GM12878 (cell line): ENCODE measurements at regions not wholly inside any gene's neighbourhood (a gene's known extent, or its start where the extent isn't known, plus 50 kb on each side); places are given as distances from the start of the nearest gene placed in this dataset.

Experiments used
- ATAC-seq: fragments of 200-7000 bp; cut with Tn5 transposase; 3 replicates; pipeline ENCODE4 v1.9.1; 2020; ENCODE audit warnings: mild to moderate bottlenecking, moderate library complexity
- BruUV-seq: library from RNA; stranded (reverse); fragments of 400-500 nt; replicated peaks from 2 replicates; lab custom pipeline; 2021; lab: Mats Ljungman, UMichigan
- CTCF ChIA-PET: fragments of 300-600 bp; sonication (Branson Sonifier 250); formaldehyde crosslinking; extraction: SDS; loops from one replicate; lab custom pipeline; 2021; ENCODE audit warnings: inconsistent platforms; lab: Yijun Ruan, JAX
- POLR2A ChIA-PET: fragments of 350-600 bp; formaldehyde crosslinking; extraction: SDS; loops from one replicate; lab custom pipeline; 2021; ENCODE audit warnings: inconsistent platforms; lab: Charles Lee
- RAD21 ChIA-PET: fragments of 300-600 bp; sonication (Branson Sonifier 250); formaldehyde crosslinking; loops from one replicate; lab custom pipeline; 2023; ENCODE audit warnings: antibody characterized with exemption; ENCODE audit not compliant: unreplicated experiment; lab: Charles Lee
- SMC1A ChIA-PET: fragments of 300-600 bp; sonication (Branson Sonifier 250); formaldehyde crosslinking; loops from one replicate; lab custom pipeline; 2023; ENCODE audit not compliant: unreplicated experiment, uncharacterized antibody; lab: Charles Lee
- DNase-seq: peaks from one replicate; pipeline ENCODE4 v3.0.0-alpha.2; 2011; ENCODE audit warnings: low read depth, low spot score
- FAIRE-seq: peaks from 3 replicates; lab custom pipeline; 2011; peaks lifted over from hg19 to GRCh38; lab: Jason Lieb, UNC
- H2AFZ ChIP-seq: 2 replicates; pipeline ENCODE4 v1.6.0; 2011; ENCODE audit warnings: low read depth, low read length, control low read depth; ENCODE audit not compliant: control insufficient read depth
- H3K27ac ChIP-seq: 2 replicates; pipeline ENCODE4 v1.5.1; 2011; ENCODE audit warnings: control low read depth; ENCODE audit not compliant: control insufficient read depth, insufficient read depth
- H3K27me3 ChIP-seq, 2 experiments: replicated peaks in 1 of 2; 2 replicates each; pipeline versions ENCODE4 v1.6.0 to v1.6.1; 2011; ENCODE audit warnings: low read length in 1 of 2; ENCODE audit not compliant: control insufficient read depth in 2 of 2, insufficient read depth in 2 of 2
- H3K36me3 ChIP-seq, 2 experiments: 2 replicates each; pipeline ENCODE4 v1.5.1; 2011; ENCODE audit warnings: low read length in 1 of 2; ENCODE audit not compliant: control insufficient read depth in 2 of 2, insufficient read depth in 2 of 2
- H3K4me1 ChIP-seq: 2 replicates; pipeline ENCODE4 v1.6.1; 2011; ENCODE audit warnings: mild to moderate bottlenecking, low read length, moderate library complexity, mixed read lengths; ENCODE audit not compliant: control insufficient read depth, insufficient read depth
- H3K4me2 ChIP-seq: 2 replicates; pipeline ENCODE4 v1.6.0; 2011; ENCODE audit warnings: control low read depth; ENCODE audit not compliant: control insufficient read depth, insufficient read depth
- H3K4me3 ChIP-seq: fragments of 200-600 bp; sonication (generic); 2 replicates; pipeline ENCODE4 v1.5.1; 2016
- H3K79me2 ChIP-seq: 2 replicates; pipeline ENCODE4 v1.6.0; 2011; ENCODE audit warnings: low read length; ENCODE audit not compliant: control insufficient read depth, insufficient read depth
- H3K9ac ChIP-seq: 2 replicates; pipeline ENCODE4 v1.8.0; 2011; ENCODE audit warnings: low read length, control low read depth, mixed read lengths; ENCODE audit not compliant: control insufficient read depth, insufficient read depth
- H3K9me3 ChIP-seq: replicated peaks from 3 replicates; pipeline ENCODE4 v1.5.1; 2011; ENCODE audit warnings: mild to moderate bottlenecking, low read length; ENCODE audit not compliant: control insufficient read depth, insufficient read depth
- H4K20me1 ChIP-seq: 2 replicates; pipeline ENCODE4 v1.6.0; 2011; ENCODE audit not compliant: control insufficient read depth, insufficient read depth
- ASH2L ChIP-seq: fragments of 300-600, 200-600 bp; sonication (generic); IDR thresholded peaks from 2 replicates; pipeline ENCODE4 v1.6.1; 2017; ENCODE audit warnings: low read depth, mild to moderate bottlenecking, borderline replicate concordance
- BHLHE40 ChIP-seq, 2 experiments: fragments of 450-650 bp in 1 of 2; IDR thresholded peaks; 2 replicates each; pipeline ENCODE4 v1.6.1; 2011 to 2017; ENCODE audit warnings: low read depth in 2 of 2, borderline replicate concordance in 1 of 2, improper control_type of control experiment in 1 of 2, low read length in 1 of 2, mild to moderate bottlenecking in 1 of 2
- CREM ChIP-seq: IDR thresholded peaks from 2 replicates; pipeline ENCODE4 v1.6.1; 2014; ENCODE audit warnings: antibody characterized with exemption, low read depth
- EED ChIP-seq: sonication (generic); IDR thresholded peaks from 2 replicates; pipeline ENCODE4 v1.6.1; 2016; ENCODE audit warnings: antibody characterized with exemption, low read depth
- FOXK2 ChIP-seq: fragments of 450-650 bp; IDR thresholded peaks from 2 replicates; pipeline ENCODE4 v1.6.1; 2017; ENCODE audit warnings: mild to moderate bottlenecking, moderate library complexity
- FOXM1 ChIP-seq: IDR thresholded peaks from 2 replicates; pipeline ENCODE4 v1.6.1; 2012; ENCODE audit warnings: low read depth, mild to moderate bottlenecking, inconsistent platforms, low read length, moderate library complexity
- HDAC2 ChIP-seq: fragments of 200-600 bp; sonication (generic); IDR thresholded peaks from 2 replicates; pipeline ENCODE4 v1.6.1; 2017
- LARP7 ChIP-seq: fragments of 450-650 bp; IDR thresholded peaks from 2 replicates; pipeline ENCODE4 v1.6.1; 2017; ENCODE audit warnings: mild to moderate bottlenecking
- ZBED1 ChIP-seq: IDR thresholded peaks from 2 replicates; pipeline ENCODE4 v1.6.1; 2016; ENCODE audit warnings: borderline replicate concordance
- ZNF622 ChIP-seq: fragments of 450-650 bp; IDR thresholded peaks from 2 replicates; pipeline ENCODE4 v1.6.1; 2017; ENCODE audit warnings: mild to moderate bottlenecking, inconsistent platforms
- WGBS: methylation state at CpG from one replicate; pipeline ENCODE4 v1.1.6; 2016; ENCODE audit warnings: low lambda C conversion rate; ENCODE audit not compliant: insufficient replicate concordance, insufficient coverage; ENCODE audit errors: missing lambda C conversion rate; 5-methylcytosine and 5-hydroxymethylcytosine counted together
- in situ Hi-C: fragments of 300-500 bp; cut with MboI; formaldehyde crosslinking; loops from 9 replicates; pipeline ENCODE4 v1.14.3; 2018; ENCODE audit warnings: mixed read lengths
- intact Hi-C: fragments of 100-400 bp; cut with micrococcal nuclease; formaldehyde crosslinking; loops from one replicate; pipeline ENCODE4 v1.14.2; 2022; ENCODE audit not compliant: unreplicated experiment
- TF ChIP-seq, protein P1 (sequence below): IDR thresholded peaks from 2 replicates; pipeline ENCODE4 v1.6.1; 2011; ENCODE audit warnings: mild to moderate bottlenecking, low read depth, low read length, moderate library complexity; ENCODE audit not compliant: insufficient replicate concordance
- TF ChIP-seq, protein P2 (sequence below): fragments of 450-650 bp; IDR thresholded peaks from 2 replicates; pipeline ENCODE4 v1.6.1; 2017; ENCODE audit warnings: mild to moderate bottlenecking, moderate library complexity
- TF ChIP-seq, protein P3 (sequence below): fragments of 450-650 bp; IDR thresholded peaks from 2 replicates; pipeline ENCODE4 v1.6.1; 2018; ENCODE audit warnings: mild to moderate bottlenecking, low read depth, moderate library complexity; ENCODE audit not compliant: partially characterized antibody
- TF ChIP-seq, protein P4 (sequence below): fragments of 450-650 bp; formaldehyde crosslinking; IDR thresholded peaks from 2 replicates; pipeline ENCODE4 v1.4.0; 2020; ENCODE audit warnings: mild to moderate bottlenecking, moderate library complexity

DNA sequence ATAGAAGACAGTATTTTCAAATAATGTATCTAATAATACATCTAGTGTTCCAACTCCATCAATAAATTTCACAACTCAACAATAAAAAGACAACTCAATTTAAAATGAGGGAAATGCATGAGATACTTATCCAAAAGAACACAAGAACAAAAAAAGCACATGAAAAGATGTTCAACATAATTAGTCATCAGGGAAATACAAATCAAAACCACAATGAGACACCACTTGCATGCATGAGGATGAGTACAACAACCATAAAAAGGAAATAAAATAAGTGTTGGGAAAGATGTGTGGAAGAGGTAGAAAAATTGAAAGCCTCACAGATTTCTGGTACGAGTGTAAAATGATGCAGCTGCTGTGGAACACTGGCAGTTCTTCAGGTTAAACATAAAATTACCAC is 111.6 kb upstream of the PTPRZ1 start:
- ChIA-PET POLR2A (no interaction called here), CTCF (interaction anchor here (0.9 kb wide), 1 partner anchor 233 kb away, joined by 4 read pairs; no protein-coding TSS in a partner anchor), RAD21 (no interaction called here), SMC1A (no interaction called here)
- Histone ChIP-seq H4K20me1 (no peaks in the 10 kb centered on the region), H3K4me1 (no peaks in the 10 kb centered on the region), H3K9me3 (no peaks in the 10 kb centered on the region), H3K27ac (no peak overlapping the region), H3K4me3 (no peak overlapping the region), H2AFZ (no peak overlapping the region), H3K79me2 (no peaks in the 10 kb centered on the region), H3K27me3 (no peaks in the 10 kb centered on the region), H3K4me2 (no peak overlapping the region), H3K36me3 (no peaks in the 10 kb centered on the region), H3K9ac (no peak overlapping the region)
- no peak for ATAC-seq
- DNase-seq, result no peak
- in situ Hi-C loops (no loop called here), intact Hi-C loops (no loop called here)
- 18% methylated on average over 1 of the region's 1 CpG for WGBS
- no TSS peak for BruUV-seq
- no peak for FAIRE-seq
- TF ChIP-seq, protein P1, sequence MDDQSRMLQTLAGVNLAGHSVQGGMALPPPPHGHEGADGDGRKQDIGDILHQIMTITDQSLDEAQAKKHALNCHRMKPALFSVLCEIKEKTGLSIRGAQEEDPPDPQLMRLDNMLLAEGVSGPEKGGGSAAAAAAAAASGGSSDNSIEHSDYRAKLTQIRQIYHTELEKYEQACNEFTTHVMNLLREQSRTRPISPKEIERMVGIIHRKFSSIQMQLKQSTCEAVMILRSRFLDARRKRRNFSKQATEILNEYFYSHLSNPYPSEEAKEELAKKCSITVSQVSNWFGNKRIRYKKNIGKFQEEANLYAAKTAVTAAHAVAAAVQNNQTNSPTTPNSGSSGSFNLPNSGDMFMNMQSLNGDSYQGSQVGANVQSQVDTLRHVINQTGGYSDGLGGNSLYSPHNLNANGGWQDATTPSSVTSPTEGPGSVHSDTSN, result no peak
- TF ChIP-seq FOXK2 (no peak), FOXM1 (no peak), HDAC2 (no peak), ZNF622 (no peak), EED (no peak), LARP7 (no peak), ASH2L (no peak), CREM (no peak), BHLHE40 (IDR thresholded peaks at IDR 0.05; ENCODE audit: borderline replicate concordance in 1 of 2, low read depth in 2 of 2, low read length in 1 of 2) (no peak), ZBED1 (no peak)
- TF ChIP-seq, protein P2, sequence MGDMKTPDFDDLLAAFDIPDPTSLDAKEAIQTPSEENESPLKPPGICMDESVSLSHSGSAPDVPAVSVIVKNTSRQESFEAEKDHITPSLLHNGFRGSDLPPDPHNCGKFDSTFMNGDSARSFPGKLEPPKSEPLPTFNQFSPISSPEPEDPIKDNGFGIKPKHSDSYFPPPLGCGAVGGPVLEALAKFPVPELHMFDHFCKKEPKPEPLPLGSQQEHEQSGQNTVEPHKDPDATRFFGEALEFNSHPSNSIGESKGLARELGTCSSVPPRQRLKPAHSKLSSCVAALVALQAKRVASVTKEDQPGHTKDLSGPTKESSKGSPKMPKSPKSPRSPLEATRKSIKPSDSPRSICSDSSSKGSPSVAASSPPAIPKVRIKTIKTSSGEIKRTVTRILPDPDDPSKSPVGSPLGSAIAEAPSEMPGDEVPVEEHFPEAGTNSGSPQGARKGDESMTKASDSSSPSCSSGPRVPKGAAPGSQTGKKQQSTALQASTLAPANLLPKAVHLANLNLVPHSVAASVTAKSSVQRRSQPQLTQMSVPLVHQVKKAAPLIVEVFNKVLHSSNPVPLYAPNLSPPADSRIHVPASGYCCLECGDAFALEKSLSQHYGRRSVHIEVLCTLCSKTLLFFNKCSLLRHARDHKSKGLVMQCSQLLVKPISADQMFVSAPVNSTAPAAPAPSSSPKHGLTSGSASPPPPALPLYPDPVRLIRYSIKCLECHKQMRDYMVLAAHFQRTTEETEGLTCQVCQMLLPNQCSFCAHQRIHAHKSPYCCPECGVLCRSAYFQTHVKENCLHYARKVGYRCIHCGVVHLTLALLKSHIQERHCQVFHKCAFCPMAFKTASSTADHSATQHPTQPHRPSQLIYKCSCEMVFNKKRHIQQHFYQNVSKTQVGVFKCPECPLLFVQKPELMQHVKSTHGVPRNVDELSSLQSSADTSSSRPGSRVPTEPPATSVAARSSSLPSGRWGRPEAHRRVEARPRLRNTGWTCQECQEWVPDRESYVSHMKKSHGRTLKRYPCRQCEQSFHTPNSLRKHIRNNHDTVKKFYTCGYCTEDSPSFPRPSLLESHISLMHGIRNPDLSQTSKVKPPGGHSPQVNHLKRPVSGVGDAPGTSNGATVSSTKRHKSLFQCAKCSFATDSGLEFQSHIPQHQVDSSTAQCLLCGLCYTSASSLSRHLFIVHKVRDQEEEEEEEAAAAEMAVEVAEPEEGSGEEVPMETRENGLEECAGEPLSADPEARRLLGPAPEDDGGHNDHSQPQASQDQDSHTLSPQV, result no peak
- TF ChIP-seq, protein P3, sequence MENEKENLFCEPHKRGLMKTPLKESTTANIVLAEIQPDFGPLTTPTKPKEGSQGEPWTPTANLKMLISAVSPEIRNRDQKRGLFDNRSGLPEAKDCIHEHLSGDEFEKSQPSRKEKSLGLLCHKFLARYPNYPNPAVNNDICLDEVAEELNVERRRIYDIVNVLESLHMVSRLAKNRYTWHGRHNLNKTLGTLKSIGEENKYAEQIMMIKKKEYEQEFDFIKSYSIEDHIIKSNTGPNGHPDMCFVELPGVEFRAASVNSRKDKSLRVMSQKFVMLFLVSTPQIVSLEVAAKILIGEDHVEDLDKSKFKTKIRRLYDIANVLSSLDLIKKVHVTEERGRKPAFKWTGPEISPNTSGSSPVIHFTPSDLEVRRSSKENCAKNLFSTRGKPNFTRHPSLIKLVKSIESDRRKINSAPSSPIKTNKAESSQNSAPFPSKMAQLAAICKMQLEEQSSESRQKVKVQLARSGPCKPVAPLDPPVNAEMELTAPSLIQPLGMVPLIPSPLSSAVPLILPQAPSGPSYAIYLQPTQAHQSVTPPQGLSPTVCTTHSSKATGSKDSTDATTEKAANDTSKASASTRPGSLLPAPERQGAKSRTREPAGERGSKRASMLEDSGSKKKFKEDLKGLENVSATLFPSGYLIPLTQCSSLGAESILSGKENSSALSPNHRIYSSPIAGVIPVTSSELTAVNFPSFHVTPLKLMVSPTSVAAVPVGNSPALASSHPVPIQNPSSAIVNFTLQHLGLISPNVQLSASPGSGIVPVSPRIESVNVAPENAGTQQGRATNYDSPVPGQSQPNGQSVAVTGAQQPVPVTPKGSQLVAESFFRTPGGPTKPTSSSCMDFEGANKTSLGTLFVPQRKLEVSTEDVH, result no peak
- TF ChIP-seq, protein P4, sequence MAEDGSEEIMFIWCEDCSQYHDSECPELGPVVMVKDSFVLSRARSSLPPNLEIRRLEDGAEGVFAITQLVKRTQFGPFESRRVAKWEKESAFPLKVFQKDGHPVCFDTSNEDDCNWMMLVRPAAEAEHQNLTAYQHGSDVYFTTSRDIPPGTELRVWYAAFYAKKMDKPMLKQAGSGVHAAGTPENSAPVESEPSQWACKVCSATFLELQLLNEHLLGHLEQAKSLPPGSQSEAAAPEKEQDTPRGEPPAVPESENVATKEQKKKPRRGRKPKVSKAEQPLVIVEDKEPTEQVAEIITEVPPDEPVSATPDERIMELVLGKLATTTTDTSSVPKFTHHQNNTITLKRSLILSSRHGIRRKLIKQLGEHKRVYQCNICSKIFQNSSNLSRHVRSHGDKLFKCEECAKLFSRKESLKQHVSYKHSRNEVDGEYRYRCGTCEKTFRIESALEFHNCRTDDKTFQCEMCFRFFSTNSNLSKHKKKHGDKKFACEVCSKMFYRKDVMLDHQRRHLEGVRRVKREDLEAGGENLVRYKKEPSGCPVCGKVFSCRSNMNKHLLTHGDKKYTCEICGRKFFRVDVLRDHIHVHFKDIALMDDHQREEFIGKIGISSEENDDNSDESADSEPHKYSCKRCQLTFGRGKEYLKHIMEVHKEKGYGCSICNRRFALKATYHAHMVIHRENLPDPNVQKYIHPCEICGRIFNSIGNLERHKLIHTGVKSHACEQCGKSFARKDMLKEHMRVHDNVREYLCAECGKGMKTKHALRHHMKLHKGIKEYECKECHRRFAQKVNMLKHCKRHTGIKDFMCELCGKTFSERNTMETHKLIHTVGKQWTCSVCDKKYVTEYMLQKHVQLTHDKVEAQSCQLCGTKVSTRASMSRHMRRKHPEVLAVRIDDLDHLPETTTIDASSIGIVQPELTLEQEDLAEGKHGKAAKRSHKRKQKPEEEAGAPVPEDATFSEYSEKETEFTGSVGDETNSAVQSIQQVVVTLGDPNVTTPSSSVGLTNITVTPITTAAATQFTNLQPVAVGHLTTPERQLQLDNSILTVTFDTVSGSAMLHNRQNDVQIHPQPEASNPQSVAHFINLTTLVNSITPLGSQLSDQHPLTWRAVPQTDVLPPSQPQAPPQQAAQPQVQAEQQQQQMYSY (CRISPR knock-in tag), result no peak
